AG04450 (cell line): ENCODE measurements at regions not wholly inside any gene's neighbourhood (a gene's known extent, or its start where the extent isn't known, plus 50 kb on each side); places are given as distances from the start of the nearest gene placed in this dataset.

Experiments used
- CTCF ChIA-PET: fragments of 300-600, 350-600 bp; formaldehyde crosslinking; extraction: SDS; loops from one replicate; lab custom pipeline; 2022; ENCODE audit warnings: antibody characterized with exemption, inconsistent platforms; lab: Charles Lee
- POLR2A ChIA-PET: fragments of 350-600 bp; formaldehyde crosslinking; extraction: SDS; loops from one replicate; lab custom pipeline; 2021; ENCODE audit warnings: antibody characterized with exemption, inconsistent platforms; lab: Yijun Ruan, JAX
- DNase-seq: peaks from one replicate; pipeline ENCODE4 v3.0.0-alpha.2; 2011; ENCODE audit warnings: low read depth, low spot score
- H3K27ac ChIP-seq: one replicate; pipeline ENCODE4 v1.5.1; 2012; ENCODE audit warnings: low read depth, low read length, control low read depth
- H3K27me3 ChIP-seq: one replicate; pipeline ENCODE4 v1.6.0; 2012; ENCODE audit warnings: low read length; ENCODE audit not compliant: control insufficient read depth, insufficient read depth
- H3K4me3 ChIP-seq: 2 replicates; pipeline ENCODE4 v1.5.1; 2011; ENCODE audit warnings: mild to moderate bottlenecking, low read depth, low read length, control low read depth
- H3K9me3 ChIP-seq: 2 replicates; pipeline ENCODE4 v1.5.1; 2012; ENCODE audit warnings: low read length; ENCODE audit not compliant: control insufficient read depth, insufficient read depth
- CTCF ChIP-seq: IDR thresholded peaks from 2 replicates; pipeline ENCODE4 v1.5.1; 2011; ENCODE audit warnings: low read depth, low read length, control low read depth, inconsistent platforms

- H3K27ac ChIP-seq: no peak overlapping the region
- no peak for DNase-seq
- CTCF ChIA-PET: no interaction called here
- H3K4me3 ChIP-seq: no peak overlapping the region
- H3K9me3 ChIP-seq: peaks cover 60% of the 10 kb centered on the region
- H3K27me3 ChIP-seq: no peaks in the 10 kb centered on the region
- POLR2A ChIA-PET: no interaction called here
- no peak for TF ChIP-seq CTCF
Observed at GRCh38 chr13:111482126-111482525, 161.7 kb downstream of the TEX29 start.

- CTCF ChIA-PET: interaction anchor here (0.6 kb wide), 2 partner anchors 9 kb away, joined by 3 read pairs; no protein-coding TSS in a partner anchor
- DNase-seq: no peak
- no peak for TF ChIP-seq CTCF
- POLR2A ChIA-PET: no interaction called here
- H3K4me3 ChIP-seq: no peak overlapping the region
- no peaks in the 10 kb centered on the region for H3K27me3 ChIP-seq
- peaks cover 63% of the 10 kb centered on the region for H3K9me3 ChIP-seq
- H3K27ac ChIP-seq: no peak overlapping the region
Observed at GRCh38 chr13:111482806-111483620, 162.6 kb downstream of the TEX29 start.

- CTCF ChIA-PET: no interaction called here
Observed at GRCh38 chr13:111483621-111483987, 163.2 kb downstream of the TEX29 start.

GRCh38 chr13:111484141-111484925 is 163.9 kb downstream of the TEX29 start:
- no peak for TF ChIP-seq CTCF
- CTCF ChIA-PET: interaction anchor here (0.6 kb wide), 1 partner anchor 10 kb away, joined by 3 read pairs; no protein-coding TSS in a partner anchor
- no peak for DNase-seq

More at GRCh38 chr13:111483621-111483987, 163.2 kb downstream of the TEX29 start:
- Histone ChIP-seq H3K27me3 (no peaks in the 10 kb centered on the region), H3K9me3 (peaks cover 69% of the 10 kb centered on the region), H3K4me3 (no peak overlapping the region), H3K27ac (no peak overlapping the region)
- POLR2A ChIA-PET: no interaction called here
- DNase-seq: no peak
- no peak for TF ChIP-seq CTCF

GRCh38 chr13:111484959-111485358 is 164.5 kb downstream of the TEX29 start:
- H3K27me3 ChIP-seq: no peaks in the 10 kb centered on the region
- no peak for DNase-seq
- peaks cover 74% of the 10 kb centered on the region for H3K9me3 ChIP-seq
- POLR2A ChIA-PET: no interaction called here
- CTCF ChIA-PET: interaction anchor here (0.6 kb wide), 1 partner anchor 11 kb away, joined by 3 read pairs; no protein-coding TSS in a partner anchor
- H3K4me3 ChIP-seq: no peak overlapping the region
- H3K27ac ChIP-seq: no peak overlapping the region
- TF ChIP-seq CTCF: no peak

More at GRCh38 chr13:111484141-111484925, 163.9 kb downstream of the TEX29 start:
- no peak overlapping the region for H3K27ac ChIP-seq
- H3K4me3 ChIP-seq: no peak overlapping the region
- H3K9me3 ChIP-seq: peaks cover 75% of the 10 kb centered on the region
- POLR2A ChIA-PET: no interaction called here
- H3K27me3 ChIP-seq: no peaks in the 10 kb centered on the region
